ENCODE measurements at regions not wholly inside any gene's neighbourhood (a gene's known extent, or its start where the extent isn't known, plus 50 kb on each side); places are given as distances from the start of the nearest gene placed in this dataset.
"Not testable (repeated sequence)": the region's sequence is repeated elsewhere in the genome, so short reads cannot be mapped to it uniquely, and the experiment has no call there.

- Histone ChIP-seq H3K27ac (no peak overlapping the region), H3K4me3 (no peak overlapping the region), H3K36me3 (no peaks in the 10 kb centered on the region), H3K27me3 (no peaks in the 10 kb centered on the region), H3K9me3 (peaks cover 0 to 15% (median 6%) of the 10 kb centered on the region in 4 donors), H3K4me1 (no peaks in the 10 kb centered on the region)
- no peak for ATAC-seq (ENCODE audit: low FRiP score in 2 of 2)
- no peak for DNase-seq
- no peak for TF ChIP-seq POLR2A (IDR thresholded peaks at IDR 0.05)
- no peak for TF ChIP-seq CTCF (IDR thresholded peaks at IDR 0.05)
- no peak for TF ChIP-seq POLR2AphosphoS5 (IDR thresholded peaks at IDR 0.05)
- no peak for TF ChIP-seq EP300 (IDR thresholded peaks at IDR 0.05)
Measured at GRCh38 chr9:24652181-24652580, 106.5 kb upstream of the IZUMO3 start.

GRCh38 chr9:24628809-24629208 lies 83.1 kb upstream of the IZUMO3 start:
- H3K36me3 ChIP-seq; H3K4me3 ChIP-seq; H3K9me3 ChIP-seq; H3K27ac ChIP-seq; H3K27me3 ChIP-seq; ATAC-seq (ENCODE audit: low FRiP score in 2 of 2); DNase-seq; H3K4me1 ChIP-seq: not testable (repeated sequence)
- WGBS, 2 donors, result 85 to 93% methylated on average over 3 of the region's 3 CpGs

- DNase-seq (no peak), ATAC-seq (ENCODE audit: low FRiP score in 2 of 2) (no peak)
- Histone ChIP-seq H3K36me3 (no peaks in the 10 kb centered on the region), H3K9me3 (no peaks in the 10 kb centered on the region), H3K4me1 (no peaks in the 10 kb centered on the region), H3K27ac (no peak overlapping the region), H3K4me3 (no peak overlapping the region), H3K27me3 (no peaks in the 10 kb centered on the region)
- TF ChIP-seq EP300 (IDR thresholded peaks at IDR 0.05) (no peak), POLR2A (IDR thresholded peaks at IDR 0.05) (no peak), CTCF (IDR thresholded peaks at IDR 0.05) (no peak), POLR2AphosphoS5 (IDR thresholded peaks at IDR 0.05) (no peak)
- 61 to 67% methylated on average over 2 of the region's 2 CpGs for WGBS, 2 donors
Measured at GRCh38 chr9:24625097-24625496, 79.4 kb upstream of the IZUMO3 start.

- no peak for TF ChIP-seq POLR2A (IDR thresholded peaks at IDR 0.05)
- no peak for TF ChIP-seq POLR2AphosphoS5 (IDR thresholded peaks at IDR 0.05)
- TF ChIP-seq EP300 (IDR thresholded peaks at IDR 0.05), result no peak
- TF ChIP-seq CTCF (IDR thresholded peaks at IDR 0.05), result no peak
- Histone ChIP-seq H3K4me3 (no peak overlapping the region), H3K27me3 (no peaks in the 10 kb centered on the region), H3K27ac (no peak overlapping the region), H3K36me3 (no peaks in the 10 kb centered on the region), H3K9me3 (no peaks in the 10 kb centered on the region), H3K4me1 (no peaks in the 10 kb centered on the region)
- no peak for ATAC-seq (ENCODE audit: low FRiP score in 2 of 2)
- no peak for DNase-seq
Measured at GRCh38 chr9:24624481-24624880, 78.8 kb upstream of the IZUMO3 start.

- ATAC-seq (ENCODE audit: low FRiP score in 2 of 2), result no peak
- Histone ChIP-seq H3K36me3 (no peaks in the 10 kb centered on the region), H3K27ac (no peak overlapping the region), H3K9me3 (no peaks in the 10 kb centered on the region), H3K4me1 (no peaks in the 10 kb centered on the region), H3K4me3 (no peak overlapping the region), H3K27me3 (no peaks in the 10 kb centered on the region)
- no peak for DNase-seq
- TF ChIP-seq POLR2AphosphoS5 (IDR thresholded peaks at IDR 0.05), result no peak
Measured at GRCh38 chr9:24620741-24621140, 75.0 kb upstream of the IZUMO3 start.

GRCh38 chr9:24616863-24617262 lies 71.2 kb upstream of the IZUMO3 start:
- ATAC-seq (ENCODE audit: low FRiP score in 2 of 2) (no peak), DNase-seq (no peak)
- Histone ChIP-seq H3K36me3 (no peaks in the 10 kb centered on the region), H3K4me3 (no peak overlapping the region), H3K9me3 (no peaks in the 10 kb centered on the region), H3K27me3 (no peaks in the 10 kb centered on the region), H3K27ac (no peak overlapping the region), H3K4me1 (no peaks in the 10 kb centered on the region)
- WGBS, 2 donors, result 83 to 88% methylated on average over 1 of the region's 1 CpG
- TF ChIP-seq POLR2A (IDR thresholded peaks at IDR 0.05) (no peak), POLR2AphosphoS5 (IDR thresholded peaks at IDR 0.05) (no peak), EP300 (IDR thresholded peaks at IDR 0.05) (no peak), CTCF (IDR thresholded peaks at IDR 0.05) (no peak)
